ENCODE measurements at regions not wholly inside any gene's neighbourhood (a gene's known extent, or its start where the extent isn't known, plus 50 kb on each side); places are given as distances from the start of the nearest gene placed in this dataset.

DNA sequence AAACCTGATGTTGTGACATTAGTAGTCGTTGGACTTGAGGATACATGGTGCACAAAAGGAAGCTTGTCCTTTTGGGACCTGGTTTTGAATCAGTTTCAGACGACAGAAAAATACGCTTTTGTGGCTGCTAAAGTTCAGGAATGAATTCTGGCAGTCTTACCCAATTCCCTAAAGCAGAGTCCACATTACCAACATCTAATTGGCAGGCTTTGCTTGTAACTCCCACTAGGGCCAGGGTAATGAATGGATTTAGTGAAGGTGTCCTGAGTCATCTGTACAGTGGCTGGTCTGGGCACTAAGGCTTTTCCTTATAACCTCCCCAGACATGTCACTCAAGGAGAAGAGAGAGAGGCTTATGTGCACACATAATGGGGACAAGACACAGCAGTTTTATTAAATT, 66.2 kb upstream of the RNPC3 start:
- ChIA-PET RAD21 (ENCODE audit: unreplicated experiment) (no interaction called here), CTCF (interaction anchor here (1.2 kb wide), 1 partner anchor 353 kb away, joined by 4 read pairs; no protein-coding TSS in a partner anchor), SMC1A (ENCODE audit: uncharacterized antibody, unreplicated experiment) (no interaction called here), POLR2A (no interaction called here)
- intact Hi-C loops (cut with micrococcal nuclease; ENCODE audit: unreplicated experiment) (no loop called here), in situ Hi-C loops (cut with MboI) (no loop called here)
- no peaks in the 10 kb centered on the region for H4K20me1 ChIP-seq (ENCODE audit: control insufficient read depth, insufficient read depth)
- ATAC-seq (no peak), FAIRE-seq (peak; percentile 27), DNase-seq (ENCODE audit: low read depth, low spot score) (no peak)
- H3K4me3 ChIP-seq, result no peak overlapping the region
- no peak overlapping the region for H3K27ac ChIP-seq (ENCODE audit: control insufficient read depth, insufficient read depth)
- WGBS (ENCODE audit: insufficient coverage, insufficient replicate concordance, low lambda C conversion rate, missing lambda C conversion rate), result 24% methylated on average over 3 of the region's 3 CpGs
- TF ChIP-seq FOXM1 (IDR thresholded peaks at IDR 0.05; ENCODE audit: low read depth, low read length), result no peak
- TF ChIP-seq, protein P1, sequence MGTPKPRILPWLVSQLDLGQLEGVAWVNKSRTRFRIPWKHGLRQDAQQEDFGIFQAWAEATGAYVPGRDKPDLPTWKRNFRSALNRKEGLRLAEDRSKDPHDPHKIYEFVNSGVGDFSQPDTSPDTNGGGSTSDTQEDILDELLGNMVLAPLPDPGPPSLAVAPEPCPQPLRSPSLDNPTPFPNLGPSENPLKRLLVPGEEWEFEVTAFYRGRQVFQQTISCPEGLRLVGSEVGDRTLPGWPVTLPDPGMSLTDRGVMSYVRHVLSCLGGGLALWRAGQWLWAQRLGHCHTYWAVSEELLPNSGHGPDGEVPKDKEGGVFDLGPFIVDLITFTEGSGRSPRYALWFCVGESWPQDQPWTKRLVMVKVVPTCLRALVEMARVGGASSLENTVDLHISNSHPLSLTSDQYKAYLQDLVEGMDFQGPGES (IDR thresholded peaks at IDR 0.05), result no peak
- no peak for TF ChIP-seq JUNB (IDR thresholded peaks at IDR 0.05)
- no peak for TF ChIP-seq SPI1 (IDR thresholded peaks at IDR 0.05; ENCODE audit: borderline replicate concordance, insufficient read depth, low read depth, low read length)
- H3K9me3 ChIP-seq (replicated peaks; ENCODE audit: control insufficient read depth, insufficient read depth, low read length), result no peaks in the 10 kb centered on the region
- H3K4me1 ChIP-seq (ENCODE audit: control insufficient read depth, insufficient read depth, low read length), result no peaks in the 10 kb centered on the region
- H3K9ac ChIP-seq (ENCODE audit: control insufficient read depth, insufficient read depth, low read length), result no peak overlapping the region
- H3K4me2 ChIP-seq (ENCODE audit: control insufficient read depth, insufficient read depth), result no peak overlapping the region
- no peaks in the 10 kb centered on the region for H3K27me3 ChIP-seq (replicated peaks in 1 of 2; ENCODE audit: control insufficient read depth in 2 of 2, insufficient read depth in 2 of 2, low read length in 1 of 2)
- no peaks in the 10 kb centered on the region for H3K79me2 ChIP-seq (ENCODE audit: control insufficient read depth, insufficient read depth, low read length)
- no TSS peak for BruUV-seq (replicated peaks)
- no peak overlapping the region for H2AFZ ChIP-seq (ENCODE audit: control insufficient read depth, low read depth, low read length)
- no peaks in the 10 kb centered on the region for H3K36me3 ChIP-seq (ENCODE audit: control insufficient read depth in 2 of 2, insufficient read depth in 2 of 2, low read length in 1 of 2)

DNA sequence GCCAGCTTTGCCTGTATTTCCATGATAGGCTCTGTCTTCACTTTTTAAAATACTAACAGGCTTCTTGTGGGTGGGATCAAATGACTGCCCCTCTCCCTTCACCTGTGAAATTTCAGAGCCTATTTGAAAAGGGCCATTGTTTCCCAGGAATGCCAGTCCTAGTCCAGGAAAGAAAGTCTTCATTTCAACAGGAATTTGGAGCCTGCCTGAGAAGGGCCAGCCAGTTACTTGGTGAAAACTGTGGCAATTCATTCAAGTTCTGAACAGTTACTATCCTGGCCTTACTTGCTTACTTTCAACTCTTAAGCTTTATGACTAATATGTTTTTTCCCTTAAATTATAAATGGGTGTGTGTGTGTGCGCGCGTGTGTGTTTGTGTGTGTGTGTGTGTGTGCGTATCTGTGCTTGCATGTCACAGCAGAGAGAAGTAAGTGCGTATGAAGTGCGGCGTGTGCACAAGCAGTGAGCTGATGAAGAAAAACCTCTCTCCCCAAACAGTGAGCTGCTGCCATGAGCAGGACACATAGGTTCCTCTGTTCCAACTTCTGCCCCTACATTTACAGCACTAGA, 67.5 kb upstream of the RNPC3 start:
- no peaks in the 10 kb centered on the region for H4K20me1 ChIP-seq (ENCODE audit: control insufficient read depth, insufficient read depth)
- CTCF ChIA-PET, result interaction anchor here (0.5 to 1.9 kb wide), 3 partner anchors 56 to 1262 kb away, joined by 4 to 5 read pairs (median 4); no protein-coding TSS in a partner anchor
- SMC1A ChIA-PET (ENCODE audit: uncharacterized antibody, unreplicated experiment), result no interaction called here
- POLR2A ChIA-PET, result no interaction called here
- H3K27me3 ChIP-seq (replicated peaks in 1 of 2; ENCODE audit: control insufficient read depth in 2 of 2, insufficient read depth in 2 of 2, low read length in 1 of 2), result no peaks in the 10 kb centered on the region
- RAD21 ChIA-PET (ENCODE audit: unreplicated experiment), result no interaction called here
- WGBS (ENCODE audit: insufficient coverage, insufficient replicate concordance, low lambda C conversion rate, missing lambda C conversion rate), result 93% methylated on average over 7 of the region's 7 CpGs
- no peaks in the 10 kb centered on the region for H3K4me1 ChIP-seq (ENCODE audit: control insufficient read depth, insufficient read depth, low read length)
- no peak for FAIRE-seq
- H3K4me2 ChIP-seq (ENCODE audit: control insufficient read depth, insufficient read depth), result no peak overlapping the region
- H3K27ac ChIP-seq (ENCODE audit: control insufficient read depth, insufficient read depth), result no peak overlapping the region
- H2AFZ ChIP-seq (ENCODE audit: control insufficient read depth, low read depth, low read length), result no peak overlapping the region
- in situ Hi-C loops (cut with MboI), result no loop called here
- BruUV-seq (replicated peaks), result no TSS peak
- H3K36me3 ChIP-seq (ENCODE audit: control insufficient read depth in 2 of 2, insufficient read depth in 2 of 2, low read length in 1 of 2), result no peaks in the 10 kb centered on the region
- no peak for TF ChIP-seq POLR2AphosphoS5 (IDR thresholded peaks at IDR 0.05; ENCODE audit: low read length)
- TF ChIP-seq, protein P2, sequence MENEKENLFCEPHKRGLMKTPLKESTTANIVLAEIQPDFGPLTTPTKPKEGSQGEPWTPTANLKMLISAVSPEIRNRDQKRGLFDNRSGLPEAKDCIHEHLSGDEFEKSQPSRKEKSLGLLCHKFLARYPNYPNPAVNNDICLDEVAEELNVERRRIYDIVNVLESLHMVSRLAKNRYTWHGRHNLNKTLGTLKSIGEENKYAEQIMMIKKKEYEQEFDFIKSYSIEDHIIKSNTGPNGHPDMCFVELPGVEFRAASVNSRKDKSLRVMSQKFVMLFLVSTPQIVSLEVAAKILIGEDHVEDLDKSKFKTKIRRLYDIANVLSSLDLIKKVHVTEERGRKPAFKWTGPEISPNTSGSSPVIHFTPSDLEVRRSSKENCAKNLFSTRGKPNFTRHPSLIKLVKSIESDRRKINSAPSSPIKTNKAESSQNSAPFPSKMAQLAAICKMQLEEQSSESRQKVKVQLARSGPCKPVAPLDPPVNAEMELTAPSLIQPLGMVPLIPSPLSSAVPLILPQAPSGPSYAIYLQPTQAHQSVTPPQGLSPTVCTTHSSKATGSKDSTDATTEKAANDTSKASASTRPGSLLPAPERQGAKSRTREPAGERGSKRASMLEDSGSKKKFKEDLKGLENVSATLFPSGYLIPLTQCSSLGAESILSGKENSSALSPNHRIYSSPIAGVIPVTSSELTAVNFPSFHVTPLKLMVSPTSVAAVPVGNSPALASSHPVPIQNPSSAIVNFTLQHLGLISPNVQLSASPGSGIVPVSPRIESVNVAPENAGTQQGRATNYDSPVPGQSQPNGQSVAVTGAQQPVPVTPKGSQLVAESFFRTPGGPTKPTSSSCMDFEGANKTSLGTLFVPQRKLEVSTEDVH (IDR thresholded peaks at IDR 0.05; ENCODE audit: low read depth, partially characterized antibody), result no peak
- no peak for TF ChIP-seq PML (IDR thresholded peaks at IDR 0.05; ENCODE audit: low read length)
- TF ChIP-seq CBX3 (IDR thresholded peaks at IDR 0.05; ENCODE audit: borderline replicate concordance, low read depth), result no peak
- TF ChIP-seq SMAD1 (IDR thresholded peaks at IDR 0.05; ENCODE audit: low read depth, partially characterized antibody), result no peak
- no peak for TF ChIP-seq RELA (IDR thresholded peaks at IDR 0.05; ENCODE audit: borderline replicate concordance, partially characterized antibody)
- no peak for TF ChIP-seq IKZF2 (IDR thresholded peaks at IDR 0.05)
- no peak for TF ChIP-seq BMI1 (IDR thresholded peaks at IDR 0.05; ENCODE audit: borderline replicate concordance)
- no peak for TF ChIP-seq SMC3 (IDR thresholded peaks at IDR 0.05; ENCODE audit: borderline replicate concordance, low read length)
- TF ChIP-seq MYC (IDR thresholded peaks at IDR 0.05; ENCODE audit: insufficient read depth, insufficient read length, insufficient replicate concordance, low read length, severe bottlenecking), result no peak
- no peak for TF ChIP-seq STAT1 (conservative IDR thresholded peaks at IDR 0.05)
- TF ChIP-seq POU2F2 (IDR thresholded peaks at IDR 0.05; ENCODE audit: borderline replicate concordance, low read depth, low read length), result no peak
- intact Hi-C loops (cut with micrococcal nuclease; ENCODE audit: unreplicated experiment), result no loop called here
- H3K79me2 ChIP-seq (ENCODE audit: control insufficient read depth, insufficient read depth, low read length), result no peaks in the 10 kb centered on the region
- DNase-seq (ENCODE audit: low read depth, low spot score), result no peak
- H3K4me3 ChIP-seq, result no peak overlapping the region
- no peak overlapping the region for H3K9ac ChIP-seq (ENCODE audit: control insufficient read depth, insufficient read depth, low read length)
- no peak for ATAC-seq
- H3K9me3 ChIP-seq (replicated peaks; ENCODE audit: control insufficient read depth, insufficient read depth, low read length), result no peaks in the 10 kb centered on the region
